OCI-LY3 (cell line): ENCODE measurements at regions not wholly inside any gene's neighbourhood (a gene's known extent, or its start where the extent isn't known, plus 50 kb on each side); places are given as distances from the start of the nearest gene placed in this dataset.

Experiments
- H2AFZ ChIP-seq: fragments of 200-600, 300-600 bp; shearing (Covaris generic); 2 replicates; pipeline ENCODE4 v1.6.0; 2014; ENCODE audit warnings: antibody characterized with exemption, low read depth, low read length
- H3K27ac ChIP-seq: fragments of 200-600, 300-600 bp; sonication (generic); 2 replicates; pipeline ENCODE4 v1.5.1; 2014; ENCODE audit warnings: mild to moderate bottlenecking, low read length, moderate library complexity, mixed read lengths
- H3K27me3 ChIP-seq: fragments of 200-600, 300-600 bp; sonication (generic); 2 replicates; pipeline ENCODE4 v1.6.1; 2014; ENCODE audit warnings: low read depth, low read length, mixed read lengths
- H3K36me3 ChIP-seq: fragments of 200-600, 300-600 bp; sonication (generic); replicated peaks from 2 replicates; pipeline ENCODE3; 2014; ENCODE audit warnings: low read depth, low read length, mixed read lengths
- H3K4me1 ChIP-seq: fragments of 300-600, 200-600 bp; sonication (generic); 2 replicates; pipeline ENCODE4 v1.6.1; 2014; ENCODE audit warnings: low read length, mixed read lengths
- H3K4me2 ChIP-seq: fragments of 200-600, 300-600 bp; sonication (generic); 2 replicates; pipeline ENCODE4 v1.6.1; 2014; ENCODE audit warnings: low read length, mixed read lengths
- H3K4me3 ChIP-seq: fragments of 300-600, 200-600 bp; sonication (generic); 2 replicates; pipeline ENCODE4 v1.5.1; 2014; ENCODE audit warnings: antibody characterized with exemption, mild to moderate bottlenecking, low read length, moderate library complexity
- H3K79me2 ChIP-seq: fragments of 300-600, 200-600 bp; shearing (Covaris generic); 2 replicates; pipeline ENCODE4 v1.6.1; 2014; ENCODE audit warnings: mild to moderate bottlenecking, low read length, mixed read lengths
- H3K9ac ChIP-seq: fragments of 300-600, 200-600 bp; shearing (Covaris generic); 2 replicates; pipeline ENCODE4 v1.6.0; 2014; ENCODE audit warnings: mild to moderate bottlenecking, low read length, moderate library complexity
- H3K9me3 ChIP-seq: fragments of 200-600, 300-600 bp; shearing (Covaris generic); 2 replicates; pipeline ENCODE4 v1.6.1; 2014; ENCODE audit warnings: low read length, mixed read lengths; ENCODE audit not compliant: insufficient read depth
- H4K20me1 ChIP-seq: fragments of 200-600, 300-600 bp; sonication (generic); 2 replicates; pipeline ENCODE4 v1.6.1; 2016; ENCODE audit warnings: low read length, mixed read lengths; ENCODE audit not compliant: insufficient read depth
- EZH2phosphoT487 ChIP-seq: fragments of 200-600 bp; shearing (Covaris generic); IDR thresholded peaks from 2 replicates; pipeline ENCODE4 v1.6.1; 2018; ENCODE audit warnings: antibody characterized with exemption, mixed run types, low read depth
- TF ChIP-seq, protein P1 (sequence below): fragments of 200-600, 300-600 bp; sonication (generic); IDR thresholded peaks from 2 replicates; pipeline ENCODE4 v1.5.1; 2014; ENCODE audit warnings: antibody characterized with exemption, low read length, low read depth

- peak overlapping the region; percentile 2; the same call in 1 of the 2 replicates for H3K4me3 ChIP-seq
- no peaks in the 10 kb centered on the region for H3K9me3 ChIP-seq
- no peak overlapping the region for H3K27ac ChIP-seq
- H2AFZ ChIP-seq: no peak overlapping the region
- H3K4me1 ChIP-seq: peaks cover 22% of the 10 kb centered on the region
- peaks cover 60% of the 10 kb centered on the region for H3K27me3 ChIP-seq
- H3K9ac ChIP-seq: no peak overlapping the region
- no peaks in the 10 kb centered on the region for H4K20me1 ChIP-seq
- peak overlapping the region; percentile 33 for H3K4me2 ChIP-seq
- TF ChIP-seq EZH2phosphoT487: no peak
- TF ChIP-seq, protein P1, sequence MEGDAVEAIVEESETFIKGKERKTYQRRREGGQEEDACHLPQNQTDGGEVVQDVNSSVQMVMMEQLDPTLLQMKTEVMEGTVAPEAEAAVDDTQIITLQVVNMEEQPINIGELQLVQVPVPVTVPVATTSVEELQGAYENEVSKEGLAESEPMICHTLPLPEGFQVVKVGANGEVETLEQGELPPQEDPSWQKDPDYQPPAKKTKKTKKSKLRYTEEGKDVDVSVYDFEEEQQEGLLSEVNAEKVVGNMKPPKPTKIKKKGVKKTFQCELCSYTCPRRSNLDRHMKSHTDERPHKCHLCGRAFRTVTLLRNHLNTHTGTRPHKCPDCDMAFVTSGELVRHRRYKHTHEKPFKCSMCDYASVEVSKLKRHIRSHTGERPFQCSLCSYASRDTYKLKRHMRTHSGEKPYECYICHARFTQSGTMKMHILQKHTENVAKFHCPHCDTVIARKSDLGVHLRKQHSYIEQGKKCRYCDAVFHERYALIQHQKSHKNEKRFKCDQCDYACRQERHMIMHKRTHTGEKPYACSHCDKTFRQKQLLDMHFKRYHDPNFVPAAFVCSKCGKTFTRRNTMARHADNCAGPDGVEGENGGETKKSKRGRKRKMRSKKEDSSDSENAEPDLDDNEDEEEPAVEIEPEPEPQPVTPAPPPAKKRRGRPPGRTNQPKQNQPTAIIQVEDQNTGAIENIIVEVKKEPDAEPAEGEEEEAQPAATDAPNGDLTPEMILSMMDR: no peak
- no peaks in the 10 kb centered on the region for H3K36me3 ChIP-seq
- H3K79me2 ChIP-seq: no peaks in the 10 kb centered on the region
Measured at GRCh38 chr4:140255927-140256326, 101.9 kb upstream of the MAML3 start.

DNA sequence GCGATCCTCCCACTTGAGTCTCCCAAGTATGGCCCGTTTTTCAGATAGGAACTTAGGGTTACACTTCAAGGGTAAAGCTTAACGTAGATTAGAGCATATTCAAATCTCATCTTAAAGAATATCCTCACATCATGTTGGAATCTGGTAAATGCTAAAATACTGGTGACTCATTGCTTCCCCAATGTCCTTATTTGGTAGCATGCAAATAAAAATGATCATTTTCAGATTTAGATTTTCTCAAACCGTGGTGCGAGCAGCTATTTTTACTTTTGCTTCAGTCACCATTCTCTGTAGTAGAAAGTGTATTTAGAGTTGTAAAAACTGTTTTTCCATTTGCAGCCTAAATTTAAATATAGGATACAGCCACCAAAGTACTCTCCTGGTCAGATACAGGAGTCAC, 101.5 kb upstream of the MAML3 start:
- peaks cover 56% of the 10 kb centered on the region for H3K27me3 ChIP-seq
- H4K20me1 ChIP-seq: no peaks in the 10 kb centered on the region
- H3K4me3 ChIP-seq: peak overlapping the region; percentile 2; the same call in 1 of the 2 replicates
- H3K4me2 ChIP-seq: peak overlapping the region; percentile 33
- no peaks in the 10 kb centered on the region for H3K36me3 ChIP-seq
- no peak overlapping the region for H3K9ac ChIP-seq
- TF ChIP-seq, protein P1: no peak
- H3K27ac ChIP-seq: no peak overlapping the region
- H3K79me2 ChIP-seq: no peaks in the 10 kb centered on the region
- peaks cover 22% of the 10 kb centered on the region for H3K4me1 ChIP-seq
- H2AFZ ChIP-seq: no peak overlapping the region
- no peaks in the 10 kb centered on the region for H3K9me3 ChIP-seq

GRCh38 chr4:140254651-140255299, 100.8 kb upstream of the MAML3 start:
- H3K4me2 ChIP-seq: peak overlapping the region; percentile 33; the same call in 1 of the 2 replicates
- no peak for TF ChIP-seq EZH2phosphoT487
- TF ChIP-seq, protein P1: no peak
- no peak overlapping the region for H3K4me3 ChIP-seq
- H2AFZ ChIP-seq: no peak overlapping the region
- H3K9me3 ChIP-seq: no peaks in the 10 kb centered on the region
- no peak overlapping the region for H3K27ac ChIP-seq
- no peaks in the 10 kb centered on the region for H3K36me3 ChIP-seq
- H3K9ac ChIP-seq: no peak overlapping the region
- H3K4me1 ChIP-seq: peaks cover 22% of the 10 kb centered on the region
- peaks cover 54% of the 10 kb centered on the region for H3K27me3 ChIP-seq
- no peaks in the 10 kb centered on the region for H3K79me2 ChIP-seq
- no peaks in the 10 kb centered on the region for H4K20me1 ChIP-seq

- Histone ChIP-seq H3K9me3 (no peaks in the 10 kb centered on the region), H4K20me1 (no peaks in the 10 kb centered on the region), H3K27ac (no peak overlapping the region), H3K4me2 (peak overlapping the region; percentile 77), H2AFZ (0 out of 2 replicates have a peak overlapping the region, but pooled peaks have one; percentile 6), H3K36me3 (no peaks in the 10 kb centered on the region), H3K4me3 (peak overlapping the region; percentile 76), H3K27me3 (peaks cover 51% of the 10 kb centered on the region), H3K9ac (no peak overlapping the region), H3K79me2 (no peaks in the 10 kb centered on the region), H3K4me1 (peaks cover 22% of the 10 kb centered on the region)
- no peak for TF ChIP-seq EZH2phosphoT487
- TF ChIP-seq, protein P1: no peak; the same call in 1 of the 2 replicates
Measured at GRCh38 chr4:140253556-140254027, 99.6 kb upstream of the MAML3 start.
